ENCODE measurements at regions not wholly inside any gene's neighbourhood (a gene's known extent, or its start where the extent isn't known, plus 50 kb on each side); places are given as distances from the start of the nearest gene placed in this dataset.

- TF ChIP-seq EP300 (IDR thresholded peaks at IDR 0.05; ENCODE audit: borderline replicate concordance in 1 of 2, low read depth in 2 of 2, low read length in 2 of 2) (no peak), RFX5 (IDR thresholded peaks at IDR 0.05; ENCODE audit: borderline replicate concordance, low read depth, low read length) (no peak), CTCF (IDR thresholded peaks at IDR 0.05; ENCODE audit: control extremely low read depth in 1 of 3, insufficient read depth in 1 of 3, low read depth in 1 of 3, low read length in 3 of 3) (no peak), GTF2F1 (IDR thresholded peaks at IDR 0.05; ENCODE audit: borderline replicate concordance, low read depth, low read length) (no peak), JUND (IDR thresholded peaks at IDR 0.05; ENCODE audit: low read length) (no peak), POLR2AphosphoS5 (IDR thresholded peaks at IDR 0.05; ENCODE audit: low read depth, low read length) (no peak), GABPA (IDR thresholded peaks at IDR 0.05; ENCODE audit: borderline replicate concordance, insufficient read depth, low read length) (no peak), EZH2 (IDR thresholded peaks at IDR 0.05; ENCODE audit: low read depth, low read length, severe bottlenecking) (no peak), TCF12 (IDR thresholded peaks at IDR 0.05; ENCODE audit: low read depth, low read length) (no peak), RBBP5 (IDR thresholded peaks at IDR 0.05; ENCODE audit: borderline replicate concordance, low read depth, low read length) (no peak), SIN3A (conservative IDR thresholded peaks at IDR 0.05 in 1 of 2, IDR thresholded peaks at IDR 0.05 in 1 of 2; ENCODE audit: low read depth in 1 of 2, low read length in 2 of 2) (no peak), CEBPB (IDR thresholded peaks at IDR 0.05; ENCODE audit: low read depth, low read length) (no peak), ATF2 (IDR thresholded peaks at IDR 0.05; ENCODE audit: low read length) (no peak), POLR2A (IDR thresholded peaks at IDR 0.05; ENCODE audit: control extremely low read depth in 1 of 2, low read depth in 2 of 2, low read length in 2 of 2) (no peak)
Measured at GRCh38 chr5:98705841-98706240, 67.6 kb upstream of the RGMB start.

Measured in H1 (cell line).